Activated CD8-positive, alpha-beta memory T cell treated with anti-CD3 and anti-CD28 coated beads, Interleukin-2, amount 50 U/mL, for 1 hour (primary cell): ENCODE measurements at regions not wholly inside any gene's neighbourhood (a gene's known extent, or its start where the extent isn't known, plus 50 kb on each side); places are given as distances from the start of the nearest gene placed in this dataset.
"Not testable (repeated sequence)": the region's sequence is repeated elsewhere in the genome, so short reads cannot be mapped to it uniquely, and the experiment has no call there.

Experiments
- DNase-seq: peaks from one replicate; pipeline ENCODE4 v3.0.0-alpha.2; 2020; ENCODE audit errors: extremely low read depth

DNA sequence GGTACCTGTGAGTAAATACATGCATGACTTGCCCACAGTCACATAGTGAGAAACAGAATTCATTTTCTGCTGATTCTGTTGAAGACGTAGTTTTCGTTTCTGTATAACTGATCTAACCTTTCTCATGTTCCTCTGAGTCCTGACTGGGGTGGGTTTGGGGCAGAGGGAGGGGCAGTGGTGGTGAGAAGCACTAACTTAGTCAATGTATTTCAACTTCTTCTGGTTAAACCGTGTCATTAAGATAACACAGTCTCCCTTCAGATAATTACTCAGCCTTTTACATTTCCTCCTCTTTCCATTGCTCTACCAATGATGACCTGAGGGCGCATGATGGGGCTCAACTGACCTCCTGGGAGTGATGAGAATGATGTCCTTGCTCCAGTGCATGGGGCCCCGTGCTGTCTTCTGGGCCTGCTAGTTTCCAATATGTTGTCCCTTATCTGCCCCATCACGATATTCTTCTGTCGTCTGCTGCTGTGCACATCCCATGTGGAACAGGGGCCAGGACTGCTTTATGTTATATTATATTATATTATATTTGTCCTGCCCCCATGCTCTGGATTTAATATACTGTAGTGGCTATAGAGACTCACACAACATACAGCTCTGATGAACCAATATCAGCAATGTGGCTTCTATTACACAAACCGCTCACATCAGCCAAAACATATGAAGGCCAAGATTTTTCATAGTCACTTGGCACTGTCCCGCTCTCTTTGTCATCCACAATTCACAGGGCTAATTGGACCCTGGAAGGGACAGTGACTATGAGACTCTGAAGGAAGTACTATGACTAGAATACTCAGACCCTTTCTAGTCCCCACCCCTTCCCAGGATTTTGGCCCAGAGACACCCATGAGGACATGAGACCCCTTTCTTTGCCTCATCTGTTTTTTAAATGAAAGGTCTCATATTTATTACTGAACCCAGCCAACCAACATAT lies 407.1 kb upstream of the MCTP2 start:
- DNase-seq, result no peak

DNA sequence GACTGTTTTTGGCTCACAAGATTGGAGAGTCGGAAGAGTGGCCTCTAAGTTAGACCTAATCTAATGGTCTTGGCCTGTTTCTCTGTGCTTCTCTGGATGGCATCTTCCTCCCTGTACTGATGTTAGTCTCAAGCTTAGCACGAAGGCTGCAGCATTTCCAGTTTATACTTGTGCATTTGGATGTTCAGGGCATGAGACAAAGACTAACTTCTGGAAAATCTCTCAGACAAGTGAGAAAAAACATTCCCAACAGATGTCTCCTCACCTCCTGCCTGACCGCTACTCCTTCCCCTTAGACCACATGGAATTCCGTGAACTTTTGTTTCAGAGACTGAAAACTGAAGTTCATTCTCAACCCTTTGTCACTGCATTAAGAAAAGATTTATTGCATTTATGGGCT lies 410.8 kb upstream of the MCTP2 start:
- DNase-seq, result no peak

DNA sequence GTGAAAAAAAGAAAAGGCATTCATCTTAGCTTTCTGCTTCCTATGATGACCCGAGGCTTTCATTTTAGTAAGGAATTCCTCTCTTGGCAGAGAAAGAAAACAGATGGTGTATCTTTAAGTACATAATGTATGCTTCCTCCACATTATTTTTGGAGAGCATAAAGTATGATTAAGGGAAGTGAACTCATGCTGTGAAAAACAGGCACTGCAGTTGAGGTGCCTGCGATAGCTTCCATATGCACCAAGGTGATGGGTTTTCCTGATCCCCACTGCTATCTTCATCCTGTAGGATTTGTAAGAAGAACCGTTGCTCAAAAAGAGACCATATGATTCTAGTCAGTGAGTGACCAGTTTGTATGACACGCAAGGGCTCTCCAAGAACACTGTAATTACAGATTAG lies 411.5 kb upstream of the MCTP2 start:
- DNase-seq, result no peak

DNA sequence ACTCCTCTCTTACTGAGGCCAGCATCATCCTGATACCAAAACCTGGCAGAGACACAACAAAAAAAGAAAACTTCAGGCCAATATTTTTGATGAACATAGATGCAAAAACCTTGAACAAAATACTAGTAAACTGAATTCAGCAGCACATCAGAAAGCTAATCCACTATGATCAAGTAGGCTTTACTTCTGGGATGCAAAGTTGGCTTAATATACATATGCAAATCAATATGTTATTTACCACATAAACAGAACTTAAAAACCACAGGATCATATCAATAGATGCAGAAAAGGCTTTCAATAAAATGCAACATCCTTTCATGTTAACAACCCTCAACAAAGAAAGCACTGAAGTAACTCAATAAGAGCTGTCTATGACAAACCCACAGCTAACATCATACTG lies 414.5 kb upstream of the MCTP2 start:
- no peak for DNase-seq

DNA sequence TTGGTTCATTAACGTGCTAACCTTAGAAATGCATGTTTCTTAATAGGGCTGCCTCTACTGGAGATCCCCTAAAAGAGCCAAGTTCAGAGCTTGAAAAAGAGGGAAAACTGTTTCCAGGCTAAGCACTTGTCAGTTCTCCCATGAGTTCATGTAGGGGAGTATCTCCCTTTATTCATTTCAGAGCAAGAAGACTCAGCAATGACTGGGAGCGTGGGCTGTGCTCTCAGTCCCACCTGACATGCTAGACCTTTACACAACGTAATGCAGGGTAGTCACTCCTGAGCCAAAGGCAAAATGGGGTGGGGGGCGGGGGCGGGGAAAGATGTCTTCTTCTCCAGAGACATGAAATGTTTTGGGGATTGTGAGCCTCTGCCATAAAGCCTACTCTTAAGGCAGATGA lies 420.1 kb upstream of the MCTP2 start:
- DNase-seq, result no peak

DNA sequence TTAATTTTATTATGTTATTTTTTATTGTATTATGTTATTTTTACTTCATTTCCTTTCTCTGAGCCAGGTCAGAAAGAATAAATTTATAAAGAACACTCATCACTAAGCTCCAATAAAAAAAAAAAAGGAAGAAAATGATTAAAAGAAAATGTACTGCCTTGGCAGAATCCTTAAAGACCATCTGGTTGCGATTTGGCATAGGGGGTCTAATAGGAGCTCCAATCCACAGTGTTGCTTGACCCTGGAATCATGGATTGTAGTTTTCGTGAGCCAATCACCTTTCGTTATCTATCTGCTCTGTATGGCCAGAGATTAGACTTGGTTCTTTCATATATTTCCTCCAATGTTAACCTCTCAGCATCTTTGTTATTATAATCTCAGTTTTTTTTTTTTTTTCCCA lies 421.8 kb upstream of the MCTP2 start:
- no peak for DNase-seq

DNA sequence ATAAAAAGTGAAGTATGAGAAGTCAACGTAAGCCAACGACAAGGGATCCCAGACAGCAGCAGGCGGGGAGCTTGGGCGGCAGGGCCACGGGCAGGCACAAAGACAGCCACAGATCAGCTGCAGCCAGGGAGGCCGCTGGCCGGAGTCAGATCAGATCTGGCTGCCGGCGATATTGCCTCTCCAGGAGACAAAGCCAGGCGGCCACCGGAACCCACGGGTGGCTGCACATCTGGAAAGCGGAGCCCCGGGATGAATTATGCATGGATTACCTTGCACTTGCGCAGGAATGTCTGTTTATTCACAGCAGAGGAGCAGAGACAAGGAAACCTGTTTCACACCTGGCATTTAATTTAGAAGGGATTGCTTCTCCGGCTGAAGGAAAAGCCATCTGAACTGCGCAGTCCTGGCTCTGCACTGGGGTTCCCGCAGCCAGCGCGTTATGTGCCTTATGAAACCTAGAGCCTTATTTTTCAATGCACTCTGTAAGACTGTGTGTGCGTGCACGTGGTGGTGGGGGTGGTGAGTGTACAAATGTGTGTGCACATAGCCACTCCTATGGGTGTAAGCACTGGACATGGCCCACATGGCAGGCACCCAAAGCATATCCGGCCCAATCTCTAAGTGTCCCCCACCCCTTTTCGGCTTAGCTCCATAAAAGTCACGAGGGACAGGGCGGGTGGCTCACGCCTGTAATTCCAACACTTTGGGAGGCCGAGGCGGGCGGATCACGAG lies 427.8 kb upstream of the MCTP2 start:
- DNase-seq, result no peak

DNA sequence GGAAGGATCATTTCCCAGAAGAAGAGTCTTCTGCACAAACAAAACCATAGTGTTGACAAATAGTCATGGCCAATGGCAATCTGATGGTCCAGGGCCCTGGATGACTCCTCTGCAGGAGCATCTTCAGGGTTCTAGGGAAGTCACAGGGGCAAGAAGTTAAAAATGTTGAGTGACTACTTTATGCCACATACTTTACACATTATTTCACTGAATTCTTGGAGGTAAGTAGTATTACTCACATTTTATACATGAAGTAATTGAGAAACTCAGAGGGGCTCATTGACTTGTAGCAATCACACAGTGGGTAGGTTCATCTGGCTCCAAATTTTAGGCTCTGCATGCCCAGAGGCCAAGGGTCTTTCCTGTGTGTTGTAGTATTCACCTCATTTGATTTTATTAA lies 430.2 kb upstream of the MCTP2 start:
- DNase-seq, result no peak

DNA sequence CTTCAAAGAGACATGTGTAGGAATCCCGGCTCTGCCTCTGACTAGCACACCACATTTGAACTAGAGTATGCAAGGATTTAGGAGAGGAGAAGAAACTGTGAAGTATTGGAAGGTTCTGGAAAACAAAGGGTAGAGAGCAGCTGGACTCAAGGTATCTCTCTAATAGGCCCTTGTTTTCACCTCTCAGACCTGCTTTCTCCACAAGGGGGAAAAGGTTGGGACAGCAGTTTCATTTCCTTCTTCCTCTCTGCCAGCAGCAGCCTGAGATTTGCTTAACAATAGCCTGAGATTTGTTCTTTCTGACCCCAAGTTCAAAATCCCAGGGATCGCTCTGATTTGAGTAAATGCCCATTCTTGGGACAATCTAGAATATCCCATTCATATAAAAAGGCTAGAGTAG lies 430.6 kb upstream of the MCTP2 start:
- no peak for DNase-seq

DNA sequence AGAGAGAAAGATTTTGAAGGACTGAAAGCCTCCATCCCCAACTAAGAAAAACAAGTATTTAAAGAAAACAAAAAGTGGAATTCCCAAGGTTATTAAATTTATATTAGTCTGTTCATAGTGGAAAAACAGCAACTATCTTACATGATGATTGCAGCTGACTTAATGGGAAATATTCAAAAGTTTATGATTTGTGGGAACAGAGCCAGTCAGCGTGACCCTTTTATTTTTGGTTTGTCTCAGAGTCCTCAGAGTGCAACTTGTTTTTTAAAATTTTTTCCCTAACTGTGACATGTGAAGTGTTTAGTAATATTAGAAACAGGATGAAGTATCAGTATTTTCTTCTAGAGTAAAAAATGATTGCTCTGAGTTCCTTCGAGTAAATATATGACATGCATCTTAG lies 441.9 kb upstream of the MCTP2 start:
- DNase-seq, result no peak

DNA sequence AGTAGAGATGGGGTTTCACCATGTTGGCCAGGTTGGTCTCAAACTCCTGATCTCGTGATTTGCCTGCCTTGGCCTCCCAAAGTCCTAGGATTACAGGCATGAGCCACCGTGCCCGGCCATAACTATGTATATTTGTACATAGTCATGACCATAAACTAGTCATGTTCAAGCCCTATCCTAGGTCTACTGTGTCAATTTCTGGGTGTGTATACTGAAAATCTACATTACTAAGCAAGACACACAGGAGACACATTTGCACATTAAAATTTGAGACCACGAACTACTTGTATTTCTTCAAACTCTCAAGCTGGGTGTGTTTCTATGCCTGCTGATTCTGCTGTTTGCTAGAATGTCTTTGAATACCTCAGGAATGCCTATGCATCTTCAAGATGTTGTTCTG lies 451.3 kb upstream of the MCTP2 start:
- DNase-seq, result no peak

DNA sequence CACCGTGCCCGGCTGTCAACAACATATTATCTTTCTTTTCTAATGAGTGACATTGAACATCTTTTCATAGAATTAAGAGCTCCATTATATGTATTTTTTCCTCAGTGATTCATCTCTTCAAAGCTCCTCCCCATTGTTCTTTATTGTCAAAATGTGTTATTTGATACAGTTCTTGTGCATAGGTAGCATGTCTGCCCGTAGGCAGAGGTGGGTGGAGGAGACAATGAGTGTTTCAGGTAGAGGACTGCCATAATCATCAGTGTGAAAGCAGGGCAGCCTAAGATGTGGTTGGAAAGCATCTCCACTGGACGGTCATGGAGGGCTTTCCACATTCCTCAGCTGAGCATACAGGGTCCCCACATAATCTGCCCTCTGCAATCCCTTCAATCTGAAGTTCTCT lies 452.0 kb upstream of the MCTP2 start:
- no peak for DNase-seq

DNA sequence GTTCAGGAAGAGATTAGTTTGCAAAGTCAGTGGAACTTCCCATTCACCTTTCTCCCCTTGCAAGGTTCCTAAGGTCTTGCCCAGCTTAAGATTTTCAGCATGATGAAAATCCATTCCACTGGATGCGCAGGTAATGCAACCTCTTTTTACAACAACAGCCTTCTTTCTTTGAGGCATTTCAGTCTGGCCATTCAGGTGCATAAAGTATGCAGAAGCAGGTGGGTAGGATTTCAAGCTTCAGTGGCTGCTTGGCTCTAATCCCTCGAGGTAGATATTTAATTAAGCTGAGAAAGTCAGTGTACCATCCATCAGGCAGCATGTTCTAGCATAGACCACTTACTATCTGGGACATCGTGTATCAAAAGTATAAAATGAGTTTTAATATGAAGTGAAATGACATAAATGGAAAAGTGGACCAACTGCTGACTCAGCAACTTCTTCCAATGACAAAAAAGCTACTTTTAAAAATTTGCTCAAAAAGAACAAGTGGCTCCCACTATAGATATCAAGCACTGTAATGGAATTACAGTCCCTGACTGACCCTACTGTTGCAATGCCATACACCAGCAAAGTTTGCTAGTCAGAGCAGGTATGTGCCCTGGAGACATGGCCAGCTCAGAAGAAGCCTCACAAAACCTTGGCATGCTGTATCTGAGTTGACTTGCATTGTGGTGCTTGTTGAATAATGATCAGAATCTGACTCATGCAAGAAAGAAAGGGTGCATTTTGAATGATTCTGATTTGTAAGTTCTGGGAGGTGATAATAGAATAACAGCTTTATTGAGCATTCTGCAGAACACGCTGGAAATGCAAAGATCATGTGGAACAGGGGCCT lies 459.9 kb upstream of the MCTP2 start:
- DNase-seq, result no peak

DNA sequence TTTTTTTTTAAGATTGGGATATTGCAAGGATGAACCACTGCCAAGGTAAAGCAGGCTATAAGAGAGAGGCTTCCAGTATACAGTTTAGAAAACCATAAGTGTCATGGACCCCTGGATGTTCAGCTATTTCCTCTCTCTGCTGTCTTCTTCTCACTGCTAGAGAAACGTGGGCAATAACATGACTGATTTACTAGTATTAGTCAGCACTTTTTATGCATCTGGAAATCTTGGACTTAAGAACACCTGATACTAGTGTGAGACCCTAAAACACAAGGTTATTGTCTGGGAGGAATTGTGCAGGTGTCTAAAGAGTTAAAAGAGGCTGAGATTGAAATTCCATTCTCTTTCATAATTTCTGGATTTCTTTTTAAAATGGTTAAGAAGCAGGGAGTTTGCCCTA lies 460.6 kb upstream of the MCTP2 start:
- DNase-seq, result no peak

DNA sequence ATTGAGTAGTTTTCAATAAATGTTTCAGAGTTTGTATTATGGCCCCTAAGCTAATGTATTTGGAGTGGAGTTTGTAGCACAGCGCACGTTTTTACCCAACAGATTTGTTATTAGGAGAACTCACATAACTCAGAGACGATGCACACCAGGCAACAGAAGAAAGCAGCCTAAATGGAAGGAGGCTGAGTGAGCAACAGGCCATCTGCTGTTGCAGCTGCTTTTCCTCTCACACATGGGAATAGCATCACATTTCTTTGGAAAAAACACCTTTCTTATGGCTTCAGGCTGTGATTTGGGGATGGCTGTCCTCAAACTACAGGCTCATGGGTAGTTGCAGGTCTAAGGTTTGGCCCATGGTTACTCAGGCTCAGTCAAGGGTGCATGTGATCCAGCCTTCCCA lies 469.3 kb upstream of the MCTP2 start:
- no peak for DNase-seq

DNA sequence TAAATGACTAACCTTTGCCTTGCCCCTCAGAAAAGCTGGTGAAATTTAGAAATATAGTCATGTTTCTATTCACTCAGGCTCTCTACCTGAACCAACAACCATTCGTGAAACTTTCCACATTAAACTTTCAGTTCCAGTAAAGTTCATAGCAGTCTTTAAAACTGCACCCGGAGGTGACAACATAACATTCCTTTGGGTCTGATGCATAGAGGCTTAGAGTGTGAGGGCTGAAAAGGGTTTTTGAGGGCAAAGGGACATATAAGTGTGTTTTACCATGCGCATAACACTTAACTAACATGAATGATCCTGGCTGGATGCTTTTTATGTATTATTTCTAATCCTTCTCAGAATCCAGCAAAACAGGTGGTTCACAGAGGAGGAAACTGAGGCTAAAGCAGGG lies 471.7 kb upstream of the MCTP2 start:
- DNase-seq, result no peak

DNA sequence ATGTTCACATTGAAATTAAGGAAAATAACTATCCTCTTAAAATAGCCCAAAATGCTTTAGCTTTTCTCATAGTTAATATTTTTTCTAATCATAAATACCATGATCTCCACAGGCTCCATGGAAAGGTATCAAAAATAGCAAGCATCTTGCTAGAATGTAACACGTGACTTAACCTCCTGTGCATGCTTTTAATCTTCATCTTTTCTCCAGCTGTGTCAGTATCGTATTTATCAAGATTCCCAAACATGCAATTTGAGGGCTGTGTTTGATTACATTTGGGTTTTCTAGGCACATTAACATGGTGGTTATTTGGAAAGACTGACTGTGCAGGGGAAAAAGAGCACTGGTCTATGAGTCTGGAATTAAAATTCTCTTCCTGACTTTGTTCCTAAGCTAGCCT lies 472.5 kb upstream of the MCTP2 start:
- no peak for DNase-seq

DNA sequence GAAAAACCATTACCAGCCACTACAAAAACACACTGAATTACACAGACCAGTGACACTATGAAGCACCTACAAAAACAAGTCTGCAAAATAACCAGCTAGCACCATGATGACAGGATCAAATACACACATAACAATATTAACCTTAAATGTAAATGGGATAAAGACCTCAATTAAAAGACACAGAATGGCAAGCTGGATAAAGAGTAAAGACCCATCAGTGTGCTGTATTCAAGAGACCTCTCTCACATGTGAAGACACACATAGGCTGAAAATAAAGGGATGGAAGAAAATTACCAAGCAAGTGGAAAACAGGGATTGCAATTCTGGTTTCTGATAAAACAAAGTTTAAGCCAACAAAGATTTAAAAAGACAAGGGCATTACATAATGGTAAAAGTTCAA lies 482.7 kb upstream of the MCTP2 start:
- DNase-seq, result no peak

DNA sequence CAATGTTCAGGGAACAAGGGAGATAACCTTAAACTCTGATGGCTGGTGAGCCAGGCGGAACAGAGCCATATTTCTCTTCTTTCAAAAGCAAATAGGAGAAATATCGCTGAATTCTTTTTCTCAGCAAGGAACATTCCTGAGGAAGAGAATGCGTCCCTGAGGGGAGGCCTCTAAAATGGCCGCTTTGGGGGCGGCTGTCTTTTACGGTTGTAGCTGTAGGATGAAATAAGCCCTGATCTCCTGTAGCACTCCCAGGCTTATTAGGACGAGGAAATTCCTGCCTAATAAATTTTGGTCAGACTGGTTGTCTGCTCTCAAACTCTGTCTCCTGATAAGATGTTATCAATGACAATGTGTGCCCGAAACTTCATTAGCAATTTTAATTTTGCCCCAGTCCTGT lies 496.4 kb upstream of the MCTP2 start:
- not testable (repeated sequence) for DNase-seq

DNA sequence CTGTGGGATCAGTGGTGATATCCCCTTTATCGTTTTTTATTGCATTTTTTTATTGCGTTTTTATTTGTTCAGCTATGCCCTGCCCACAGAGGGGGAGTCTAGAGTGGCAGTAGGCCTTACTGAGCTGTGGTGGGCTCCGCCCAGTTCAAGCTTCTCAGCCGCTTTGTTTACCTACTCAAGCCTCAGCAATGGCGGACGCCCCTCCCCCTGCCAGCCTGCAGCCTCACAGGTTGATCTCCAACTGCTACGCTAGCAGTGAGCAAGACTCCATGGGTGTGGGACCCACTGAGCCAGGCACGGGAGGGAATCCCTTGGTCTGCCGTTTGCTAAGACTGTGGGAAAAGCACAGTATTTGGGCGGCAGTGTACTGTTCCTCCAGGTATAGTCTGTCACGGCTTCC lies 500.6 kb upstream of the MCTP2 start:
- DNase-seq, result no peak

DNA sequence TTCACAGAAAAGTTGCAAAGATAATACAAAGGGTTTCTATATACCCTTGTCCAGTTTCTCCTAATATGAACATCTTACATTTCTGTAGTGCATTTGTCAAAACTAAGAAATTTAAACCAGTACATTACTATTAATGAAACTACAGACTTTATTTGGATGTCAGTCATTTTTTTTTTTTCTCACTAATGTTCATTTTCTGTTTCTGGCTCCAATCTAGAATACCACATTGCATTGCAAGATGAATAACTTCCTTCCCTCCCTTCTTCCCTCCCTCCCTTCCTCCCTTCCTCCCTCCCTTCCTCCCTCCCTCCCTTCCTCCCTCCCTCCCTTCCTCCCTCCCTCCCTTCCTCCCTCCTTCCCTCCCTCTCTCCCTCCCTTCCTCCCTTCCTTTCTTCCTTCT lies 509.2 kb upstream of the MCTP2 start:
- DNase-seq, result no peak

DNA sequence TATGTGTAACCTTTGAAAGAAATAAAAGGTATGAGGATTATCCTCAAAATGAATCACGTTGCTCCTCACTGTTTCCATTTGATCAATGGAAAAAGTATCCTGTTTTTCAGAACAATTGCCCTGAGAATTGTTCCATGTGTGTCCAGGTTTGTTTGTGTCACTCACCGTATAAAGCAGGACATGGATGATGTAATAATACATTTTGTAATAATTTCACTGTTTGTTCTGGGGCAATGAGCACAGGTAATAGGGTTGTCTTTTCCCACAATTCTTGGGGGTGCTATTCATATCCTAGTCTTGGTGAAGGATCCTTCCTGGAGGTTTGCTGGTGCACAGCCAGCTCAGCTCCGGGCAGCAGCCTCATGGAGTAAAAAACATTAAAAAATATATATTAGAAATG lies 510.8 kb upstream of the MCTP2 start:
- no peak for DNase-seq
